Epithelial cell of esophagus (primary cell): ENCODE measurements at regions not wholly inside any gene's neighbourhood (a gene's known extent, or its start where the extent isn't known, plus 50 kb on each side); places are given as distances from the start of the nearest gene placed in this dataset.

Experiments
- DNase-seq: peaks from one replicate; pipeline ENCODE4 v3.0.0; 2010; ENCODE audit warnings: low read depth
- H3K4me3 ChIP-seq: 2 replicates; pipeline ENCODE4 v1.5.1; 2011; ENCODE audit warnings: mild to moderate bottlenecking, low read length, control low read depth
- CTCF ChIP-seq: IDR thresholded peaks from 2 replicates; pipeline ENCODE4 v1.5.1; 2011; ENCODE audit warnings: low read depth, mild to moderate bottlenecking, low read length, control low read depth, inconsistent platforms; ENCODE audit not compliant: insufficient read depth; ENCODE audit errors: missing control alignments

GRCh38 chr17:74098136-74099024, 105.1 kb upstream of the RPL38 start:
- no peak for DNase-seq
- no peak for TF ChIP-seq CTCF
- H3K4me3 ChIP-seq, result no peak overlapping the region

GRCh38 chr17:74099442-74100340, 103.8 kb upstream of the RPL38 start:
- no peak for TF ChIP-seq CTCF
- DNase-seq, result no peak
- no peak overlapping the region for H3K4me3 ChIP-seq

GRCh38 chr17:74104921-74105320, 98.6 kb upstream of the RPL38 start:
- no peak for TF ChIP-seq CTCF
- no peak overlapping the region for H3K4me3 ChIP-seq
- no peak for DNase-seq

- no peak overlapping the region for H3K4me3 ChIP-seq
- no peak for DNase-seq
- no peak for TF ChIP-seq CTCF
Measured at GRCh38 chr17:74107107-74107506, 96.4 kb upstream of the RPL38 start.

GRCh38 chr17:74108126-74108705, 95.3 kb upstream of the RPL38 start:
- no peak for DNase-seq
- TF ChIP-seq CTCF, result no peak
- no peak overlapping the region for H3K4me3 ChIP-seq

GRCh38 chr17:74110467-74110866, 93.0 kb upstream of the RPL38 start:
- no peak for TF ChIP-seq CTCF
- no peak for DNase-seq
- H3K4me3 ChIP-seq, result no peak overlapping the region
